ENCODE measurements at regions not wholly inside any gene's neighbourhood (a gene's known extent, or its start where the extent isn't known, plus 50 kb on each side); places are given as distances from the start of the nearest gene placed in this dataset.

DNA sequence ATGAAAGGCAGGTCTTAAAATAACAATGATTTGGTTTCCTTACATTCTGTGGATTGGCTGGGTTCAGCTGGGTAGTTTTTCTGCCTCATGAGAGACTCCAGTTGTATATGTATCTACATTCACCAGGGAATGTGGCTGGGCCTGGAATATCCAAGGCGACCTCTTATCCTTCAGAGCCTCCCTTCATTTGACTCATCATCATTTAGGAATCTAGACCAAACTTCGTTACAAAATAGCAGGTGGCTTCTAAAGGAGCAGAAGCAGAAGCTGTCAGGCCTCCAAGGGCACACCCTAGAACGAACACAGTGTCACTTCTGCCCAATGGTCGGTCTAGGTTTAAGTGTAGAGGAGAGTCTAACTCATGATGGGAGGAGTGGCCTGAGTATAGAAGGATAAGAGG is 204.2 kb downstream of the EN1 start:
- TF ChIP-seq POLR2A (IDR thresholded peaks at IDR 0.05; ENCODE audit: low read length): no peak
- no peak for TF ChIP-seq GATA1 (IDR thresholded peaks at IDR 0.05; ENCODE audit: low read depth, low read length)
